Adrenal gland (tissue), 9 donors: ENCODE measurements at regions not wholly inside any gene's neighbourhood (a gene's known extent, or its start where the extent isn't known, plus 50 kb on each side); places are given as distances from the start of the nearest gene placed in this dataset.
"Not testable (repeated sequence)": the region's sequence is repeated elsewhere in the genome, so short reads cannot be mapped to it uniquely, and the experiment has no call there.

Experiments
- DNase-seq, 7 donors: peaks; one replicate each; pipeline ENCODE4 v3.0.0-alpha.2; 2019 to 2020
- H3K27ac ChIP-seq, 5 donors: fragments of 200-600 bp; sonication (generic) in 4 of 5; 1 replicate in 3 of 5; 2 replicates in 2 of 5; pipeline versions ENCODE4 v1.5.1 to v1.8.0; 2016 to 2020; ENCODE audit warnings: mild to moderate bottlenecking in 1 of 5
- H3K27me3 ChIP-seq: fragments of 200-600 bp; 2 replicates; pipeline ENCODE4 v1.8.0; 2021
- H3K36me3 ChIP-seq, 2 donors: fragments of 200-600 bp; replicated peaks in 1 of 2; 1 replicate in 1 of 2; 2 replicates in 1 of 2; pipeline versions ENCODE4 v1.5.1 to v1.8.0; 2018 to 2022
- H3K4me1 ChIP-seq, 2 donors: fragments of 200-600 bp; replicated peaks in 1 of 2; 1 replicate in 1 of 2; 2 replicates in 1 of 2; pipeline versions ENCODE4 v1.5.1 to v1.8.0; 2018 to 2021
- H3K4me3 ChIP-seq, 4 donors: fragments of 200-600 bp; sonication (generic) in 3 of 4; one replicate each; pipeline ENCODE4 v1.5.1; 2016 to 2018
- H3K9me3 ChIP-seq, 3 donors: fragments of 200-600 bp; sonication (generic) in 1 of 3; replicated peaks in 1 of 3; 1 replicate in 2 of 3; 2 replicates in 1 of 3; pipeline versions ENCODE4 v1.5.1 to v1.8.0; 2016 to 2021
- CTCF ChIP-seq, 6 experiments: fragments of 450-650 bp in 4 of 6; fragments of 200-600 bp in 2 of 6; sonication (generic) in 1 of 6; IDR thresholded peaks; 1 replicate in 5 of 6; 2 replicates in 1 of 6; pipeline versions ENCODE4 v1.5.1 to v1.8.0; 2016 to 2021; ENCODE audit warnings: antibody characterized with exemption in 6 of 6, mild to moderate bottlenecking in 2 of 6, moderate library complexity in 1 of 6
- POLR2A ChIP-seq, 2 donors: fragments of 450-650 bp; IDR thresholded peaks; one replicate each; pipeline ENCODE4 v1.6.1; 2017; ENCODE audit warnings: antibody characterized with exemption in 2 of 2, mild to moderate bottlenecking in 2 of 2, moderate library complexity in 1 of 2
- WGBS, 4 donors: extraction: QIAGEN DNeasy Blood & Tissue Kit in 2 of 4; methylation state at CpG; one replicate each; pipeline versions ENCODE4 v1.1.5 to v1.1.7; 2013 to 2017; 5-methylcytosine and 5-hydroxymethylcytosine counted together
- intact Hi-C, 2 donors: fragments of 100-400 bp; cut with DNase I; formaldehyde crosslinking; loops; one replicate each; pipeline versions ENCODE4 v1.14.1 to v1.15.0; 2022 to 2023
- donor health status: healthy with polysubstance abuse.
- donor health status: Bipolar disorder and iron deficiency.
- donor health status: DM: yes; HTN: yes; CAD: no.
- donor health status: DM: no; HTN: no; CAD: no.
- donor health status: DM: no; HTN: no; CAD: no.

GRCh38 chr5:52015760-52016159 is 632.5 kb downstream of the ISL1 start:
- peaks cover 2 to 7% of the 10 kb centered on the region in 2 donors for H3K4me1 ChIP-seq
- no peaks in the 10 kb centered on the region for H3K9me3 ChIP-seq
- no peak overlapping the region for H3K27ac ChIP-seq
- WGBS, 4 donors, result 41 to 60% (median 52%) methylated on average over 5 of the region's 5 CpGs
- peak; percentile 25 to 85 (median 43) for DNase-seq
- H3K4me3 ChIP-seq, result no peak overlapping the region
- no peaks in the 10 kb centered on the region for H3K36me3 ChIP-seq
- intact Hi-C loops, result no loop called here
- H3K27me3 ChIP-seq, result no peaks in the 10 kb centered on the region
- TF ChIP-seq POLR2A (IDR thresholded peaks at IDR 0.05) (no peak), CTCF (IDR thresholded peaks at IDR 0.05) (no peak)

- H3K36me3 ChIP-seq, result no peaks in the 10 kb centered on the region
- 56 to 58% (median 57%) methylated on average over 2 of the region's 2 CpGs for WGBS, 4 donors
- H3K4me3 ChIP-seq, result no peak overlapping the region
- no peak for TF ChIP-seq CTCF (IDR thresholded peaks at IDR 0.05)
- no peak for TF ChIP-seq POLR2A (IDR thresholded peaks at IDR 0.05)
- no peak for DNase-seq
- intact Hi-C loops, result no loop called here
- H3K27ac ChIP-seq, result no peak overlapping the region
- H3K27me3 ChIP-seq, result no peaks in the 10 kb centered on the region
- no peaks in the 10 kb centered on the region for H3K9me3 ChIP-seq
- peaks cover 2 to 7% of the 10 kb centered on the region in 2 donors for H3K4me1 ChIP-seq
Measured at GRCh38 chr5:52017567-52017966, 634.3 kb downstream of the ISL1 start.

GRCh38 chr5:52024359-52024758 is 641.1 kb downstream of the ISL1 start:
- Histone ChIP-seq H3K36me3 (no peaks in the 10 kb centered on the region), H3K27me3 (no peaks in the 10 kb centered on the region), H3K4me1 (no peaks in the 10 kb centered on the region), H3K27ac (no peak overlapping the region), H3K4me3 (no peak overlapping the region), H3K9me3 (no peaks in the 10 kb centered on the region)
- DNase-seq, result no peak
- no peak for TF ChIP-seq CTCF (IDR thresholded peaks at IDR 0.05)
- TF ChIP-seq POLR2A (IDR thresholded peaks at IDR 0.05), result no peak
- intact Hi-C loops, result no loop called here
- 54 to 89% (median 60%) methylated on average over 3 of the region's 3 CpGs for WGBS, 4 donors

GRCh38 chr5:52029836-52030235 is 646.6 kb downstream of the ISL1 start:
- H3K4me3 ChIP-seq, H3K27me3 ChIP-seq, DNase-seq, H3K9me3 ChIP-seq, H3K36me3 ChIP-seq, H3K4me1 ChIP-seq, H3K27ac ChIP-seq, intact Hi-C loops: not testable (repeated sequence)
- WGBS, 4 donors, result 91 to 98% (median 96%) methylated on average over 7 of the region's 7 CpGs

- no peak for DNase-seq
- Histone ChIP-seq H3K4me3 (no peak overlapping the region), H3K9me3 (no peaks in the 10 kb centered on the region), H3K4me1 (no peaks in the 10 kb centered on the region), H3K27me3 (no peaks in the 10 kb centered on the region), H3K27ac (no peak overlapping the region), H3K36me3 (no peaks in the 10 kb centered on the region)
- 72 to 88% (median 81%) methylated on average over 2 of the region's 2 CpGs for WGBS, 4 donors
- intact Hi-C loops, result no loop called here
- TF ChIP-seq POLR2A (IDR thresholded peaks at IDR 0.05), result no peak
- TF ChIP-seq CTCF (IDR thresholded peaks at IDR 0.05), result no peak
Measured at GRCh38 chr5:52041842-52042241, 658.6 kb downstream of the ISL1 start.
